Common myeloid progenitor, CD34-positive (primary cell): ENCODE measurements at regions not wholly inside any gene's neighbourhood (a gene's known extent, or its start where the extent isn't known, plus 50 kb on each side); places are given as distances from the start of the nearest gene placed in this dataset.

Experiments used
- CTCF ChIA-PET: fragments of 350-600 bp; sonication (Branson Sonifier 250); formaldehyde crosslinking; loops from one replicate; lab custom pipeline; 2021; ENCODE audit warnings: antibody characterized with exemption; lab: Charles Lee
- POLR2A ChIA-PET: fragments of 350-600 bp; sonication (Branson Sonifier 250); formaldehyde crosslinking; loops from one replicate; lab custom pipeline; 2021; ENCODE audit warnings: antibody characterized with exemption; lab: Charles Lee
- DNase-seq, 3 donors: peaks; one replicate each; pipeline versions ENCODE4 v3.0.0 to v3.0.0-alpha.2; 2013
- H3K27ac ChIP-seq, 2 experiments: 1 replicate in 1 of 2; 2 replicates in 1 of 2; pipeline ENCODE4 v1.7.0; 2013; ENCODE audit warnings: inconsistent platforms in 2 of 2, low read length in 2 of 2, mild to moderate bottlenecking in 2 of 2, low read depth in 1 of 2, moderate library complexity in 1 of 2; ENCODE audit not compliant: severe bottlenecking in 2 of 2, insufficient read depth in 1 of 2, poor library complexity in 1 of 2
- H3K27me3 ChIP-seq, 5 experiments: replicated peaks in 2 of 5; 1 replicate in 3 of 5; 2 replicates in 2 of 5; pipeline versions ENCODE4 v1.6.1 to v1.7.0; 2013; ENCODE audit warnings: low read length in 4 of 5, mild to moderate bottlenecking in 2 of 5, moderate library complexity in 2 of 5, inconsistent platforms in 1 of 5; ENCODE audit not compliant: insufficient read depth in 5 of 5, control insufficient read depth in 4 of 5
- H3K36me3 ChIP-seq, 4 experiments: 1 replicate in 2 of 4; 2 replicates in 2 of 4; pipeline versions ENCODE4 v1.6.1 to v1.7.0; 2013; ENCODE audit warnings: low read length in 3 of 4, control low read depth in 1 of 4, mild to moderate bottlenecking in 1 of 4; ENCODE audit not compliant: control insufficient read depth in 4 of 4, insufficient read depth in 4 of 4
- H3K4me1 ChIP-seq, 4 experiments: 1 replicate in 3 of 4; 2 replicates in 1 of 4; pipeline versions ENCODE4 v1.6.1 to v1.7.1; 2013; ENCODE audit warnings: low read length in 3 of 4, mild to moderate bottlenecking in 3 of 4, control low read depth in 1 of 4, inconsistent platforms in 1 of 4, moderate library complexity in 1 of 4; ENCODE audit not compliant: control insufficient read depth in 4 of 4, insufficient read depth in 4 of 4; ENCODE audit errors: control extremely low read depth in 1 of 4
- H3K4me3 ChIP-seq, 7 experiments: 1 replicate in 4 of 7; 2 replicates in 3 of 7; pipeline versions ENCODE4 v1.5.1 to v1.7.0; 2013; ENCODE audit warnings: mild to moderate bottlenecking in 7 of 7, low read length in 6 of 7, moderate library complexity in 6 of 7, inconsistent platforms in 2 of 7, low read depth in 2 of 7, control low read depth in 1 of 7; ENCODE audit not compliant: insufficient read depth in 4 of 7, control insufficient read depth in 1 of 7; ENCODE audit errors: extremely low read depth in 1 of 7
- H3K9me3 ChIP-seq, 5 experiments: 1 replicate in 4 of 5; 2 replicates in 1 of 5; pipeline versions ENCODE4 v1.6.1 to v1.7.1; 2013; ENCODE audit warnings: low read length in 4 of 5, mild to moderate bottlenecking in 2 of 5, inconsistent platforms in 1 of 5, low read depth in 1 of 5, moderate library complexity in 1 of 5; ENCODE audit not compliant: control insufficient read depth in 4 of 5, insufficient read depth in 2 of 5; ENCODE audit errors: control extremely low read depth in 1 of 5
- WGBS: methylation state at CpG from one replicate; pipeline ENCODE4 v1.1.5; 2013; ENCODE audit not compliant: insufficient coverage; 5-methylcytosine and 5-hydroxymethylcytosine counted together

- CTCF ChIA-PET: no interaction called here
- no peaks in the 10 kb centered on the region for H3K9me3 ChIP-seq
These were observed 1198.3 kb upstream of the CDH6 start for GRCh38 chr5:29995154-29995553.

DNA sequence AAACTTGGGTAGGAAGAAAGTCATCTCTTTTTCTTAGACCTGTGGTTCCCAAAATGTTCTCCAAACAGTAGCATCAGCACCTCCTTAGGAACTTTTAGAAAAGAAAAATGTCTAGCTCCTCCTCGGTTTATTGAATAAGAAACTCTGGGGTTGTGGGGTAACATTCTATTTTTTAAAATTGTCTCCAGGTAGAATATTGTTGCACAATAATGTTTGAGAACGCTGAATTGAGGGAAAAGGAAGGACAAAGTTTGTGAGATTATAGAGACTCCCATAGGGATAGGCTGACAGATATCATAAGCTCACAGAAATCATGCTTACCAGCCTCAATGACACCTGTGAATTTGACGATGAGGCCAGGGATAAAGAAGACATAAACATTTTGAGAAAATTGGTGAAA, 1199.0 kb upstream of the CDH6 start:
- CTCF ChIA-PET: no interaction called here
- Histone ChIP-seq H3K9me3 (no peaks in the 10 kb centered on the region), H3K4me3 (no peak overlapping the region), H3K4me1 (no peaks in the 10 kb centered on the region), H3K27ac (no peak overlapping the region), H3K27me3 (no peaks in the 10 kb centered on the region), H3K36me3 (no peaks in the 10 kb centered on the region)
- DNase-seq: no peak
- POLR2A ChIA-PET: no interaction called here
- WGBS: 93% methylated on average over 2 of the region's 3 CpGs

More at GRCh38 chr5:29995154-29995553, 1198.3 kb upstream of the CDH6 start:
- H3K36me3 ChIP-seq: no peaks in the 10 kb centered on the region
- no peak for DNase-seq
- POLR2A ChIA-PET: no interaction called here
- no peaks in the 10 kb centered on the region for H3K27me3 ChIP-seq
- no peaks in the 10 kb centered on the region for H3K4me1 ChIP-seq
- no peak overlapping the region for H3K4me3 ChIP-seq
- H3K27ac ChIP-seq: no peak overlapping the region
- WGBS: 80% methylated on average over 1 of the region's 1 CpG

DNA sequence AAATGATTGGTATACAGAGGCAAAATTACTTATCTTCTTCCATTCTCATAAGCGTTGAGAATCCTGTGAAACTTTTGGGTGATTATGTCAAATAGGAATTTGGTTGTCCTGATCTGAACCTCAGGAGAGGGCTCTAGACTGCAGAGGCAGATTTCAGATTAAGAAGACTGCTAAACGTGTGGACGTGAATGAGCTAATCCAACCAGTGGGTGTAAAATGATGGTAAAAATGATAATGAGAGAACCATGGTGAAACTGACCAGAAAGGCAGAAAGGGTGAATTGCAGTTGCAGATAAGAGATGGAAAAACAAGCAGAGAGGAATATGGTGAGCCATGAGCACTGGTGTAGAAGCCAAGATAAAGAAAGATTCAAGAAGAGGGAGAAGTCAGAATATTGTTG, 1200.2 kb upstream of the CDH6 start:
- H3K27ac ChIP-seq: no peak overlapping the region
- DNase-seq: no peak
- WGBS: 82% methylated on average over 3 of the region's 3 CpGs
- ChIA-PET POLR2A (no interaction called here), CTCF (no interaction called here)
- H3K4me1 ChIP-seq: no peaks in the 10 kb centered on the region
- H3K4me3 ChIP-seq: no peak overlapping the region
- H3K27me3 ChIP-seq: no peaks in the 10 kb centered on the region
- H3K9me3 ChIP-seq: no peaks in the 10 kb centered on the region
- H3K36me3 ChIP-seq: no peaks in the 10 kb centered on the region

DNA sequence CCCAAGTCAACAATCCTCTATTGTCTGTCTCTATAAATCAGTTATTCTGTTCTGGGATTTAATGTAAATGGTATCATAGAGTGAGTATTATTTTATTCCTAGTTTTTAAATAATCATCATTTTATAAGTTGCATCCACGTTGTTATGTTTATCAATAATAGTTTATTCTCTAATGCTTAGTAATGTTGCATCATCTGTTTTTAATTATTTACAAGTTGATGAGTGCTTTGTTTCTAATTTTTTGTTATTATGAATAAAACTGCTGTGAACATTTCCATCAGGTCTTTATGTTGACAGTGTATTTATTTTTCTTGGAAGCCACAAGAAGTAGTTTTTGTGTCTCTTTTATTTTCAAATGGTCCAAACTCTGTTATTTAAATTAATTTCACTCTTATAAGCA, 1201.2 kb upstream of the CDH6 start:
- no CpG with 5 or more reads among the region's 1 CpG for WGBS
- Histone ChIP-seq H3K36me3 (no peaks in the 10 kb centered on the region), H3K4me1 (no peaks in the 10 kb centered on the region), H3K27me3 (no peaks in the 10 kb centered on the region), H3K9me3 (no peaks in the 10 kb centered on the region), H3K4me3 (no peak overlapping the region), H3K27ac (no peak overlapping the region)
- no peak for DNase-seq
- POLR2A ChIA-PET: no interaction called here
- CTCF ChIA-PET: no interaction called here

GRCh38 chr5:29990681-29991080, 1202.8 kb upstream of the CDH6 start:
- no peak for DNase-seq
- WGBS: 100% methylated on average over 2 of the region's 3 CpGs
- Histone ChIP-seq H3K4me1 (no peaks in the 10 kb centered on the region), H3K36me3 (no peaks in the 10 kb centered on the region), H3K4me3 (no peak overlapping the region), H3K27ac (no peak overlapping the region), H3K27me3 (no peaks in the 10 kb centered on the region), H3K9me3 (no peaks in the 10 kb centered on the region)
- ChIA-PET CTCF (no interaction called here), POLR2A (no interaction called here)

GRCh38 chr5:29984156-29984540, 1209.3 kb upstream of the CDH6 start:
- Histone ChIP-seq H3K9me3 (no peaks in the 10 kb centered on the region), H3K27ac (no peak overlapping the region), H3K4me1 (no peaks in the 10 kb centered on the region), H3K4me3 (no peak overlapping the region), H3K27me3 (no peaks in the 10 kb centered on the region), H3K36me3 (no peaks in the 10 kb centered on the region)
- CTCF ChIA-PET: no interaction called here
- no peak for DNase-seq
- POLR2A ChIA-PET: no interaction called here
- no CpG with 5 or more reads among the region's 1 CpG for WGBS

GRCh38 chr5:29983528-29984155, 1209.8 kb upstream of the CDH6 start:
- POLR2A ChIA-PET: no interaction called here
- Histone ChIP-seq H3K9me3 (no peaks in the 10 kb centered on the region), H3K36me3 (no peaks in the 10 kb centered on the region), H3K27me3 (no peaks in the 10 kb centered on the region), H3K27ac (no peak overlapping the region), H3K4me3 (no peak overlapping the region), H3K4me1 (no peaks in the 10 kb centered on the region)
- DNase-seq: no peak
- CTCF ChIA-PET: no interaction called here
